HEK293 (cell line): ENCODE measurements at regions not wholly inside any gene's neighbourhood (a gene's known extent, or its start where the extent isn't known, plus 50 kb on each side); places are given as distances from the start of the nearest gene placed in this dataset.

ENCODE experiments used
- MYNN ChIP-seq: fragments of 450-650 bp; formaldehyde crosslinking; IDR thresholded peaks from 2 replicates; pipeline ENCODE4 v1.5.1; 2016; ENCODE audit warnings: missing biosample characterization, missing genetic modification characterization, borderline replicate concordance
- OSR2 ChIP-seq: fragments of 450-650 bp; formaldehyde crosslinking; IDR thresholded peaks from 2 replicates; pipeline ENCODE4 v1.5.1; 2016; ENCODE audit warnings: missing biosample characterization, missing genetic modification characterization
- ZNF175 ChIP-seq: fragments of 450-650 bp; formaldehyde crosslinking; IDR thresholded peaks from 2 replicates; pipeline ENCODE4 v1.5.1; 2016; ENCODE audit warnings: missing biosample characterization, missing genetic modification characterization
- ZNF23 ChIP-seq: fragments of 450-650 bp; formaldehyde crosslinking; IDR thresholded peaks from 2 replicates; pipeline ENCODE4 v1.5.1; 2016; ENCODE audit warnings: missing biosample characterization, missing genetic modification characterization, borderline replicate concordance
- ZNF416 ChIP-seq: fragments of 450-650 bp; formaldehyde crosslinking; IDR thresholded peaks from 2 replicates; pipeline ENCODE4 v1.5.1; 2016; ENCODE audit warnings: missing biosample characterization, missing genetic modification characterization
- TF ChIP-seq, protein P1 (sequence below): fragments of 450-650 bp; formaldehyde crosslinking; IDR thresholded peaks from 2 replicates; pipeline ENCODE4 v1.5.1; 2016; ENCODE audit warnings: missing biosample characterization, missing genetic modification characterization
- TF ChIP-seq, protein P2 (sequence below): fragments of 450-650 bp; IDR thresholded peaks from 2 replicates; pipeline ENCODE4 v1.5.1; 2018; ENCODE audit warnings: missing biosample characterization, missing genetic modification characterization

DNA sequence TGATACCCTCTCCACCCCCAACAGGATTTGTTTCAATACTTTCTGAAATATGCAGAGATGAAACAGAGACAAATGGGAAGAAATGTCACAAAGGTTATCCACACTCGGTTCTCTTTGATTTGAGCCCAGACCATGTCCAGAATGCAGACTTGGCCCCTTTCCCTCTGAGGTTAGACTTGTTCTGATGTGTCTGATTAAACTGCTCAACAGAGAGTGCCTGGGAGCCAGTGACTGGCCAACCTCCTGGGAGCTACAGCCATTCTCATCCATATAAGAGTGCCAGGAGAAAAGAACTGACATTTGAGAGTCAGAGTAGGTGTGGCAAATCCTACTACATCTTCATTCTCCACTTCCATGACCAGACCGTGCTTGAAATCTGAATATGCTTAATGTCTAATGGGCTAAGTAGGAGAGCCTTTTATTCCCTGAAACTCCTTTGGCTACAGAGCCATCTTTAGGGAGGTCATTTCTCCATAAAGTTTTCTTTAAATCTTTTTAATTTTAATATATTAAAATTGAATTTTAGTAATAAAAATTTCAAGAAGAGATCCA is 201.4 kb downstream of the BLID start:
- no peak for TF ChIP-seq MYNN (tag by site-specific recombination)
- TF ChIP-seq, protein P1, sequence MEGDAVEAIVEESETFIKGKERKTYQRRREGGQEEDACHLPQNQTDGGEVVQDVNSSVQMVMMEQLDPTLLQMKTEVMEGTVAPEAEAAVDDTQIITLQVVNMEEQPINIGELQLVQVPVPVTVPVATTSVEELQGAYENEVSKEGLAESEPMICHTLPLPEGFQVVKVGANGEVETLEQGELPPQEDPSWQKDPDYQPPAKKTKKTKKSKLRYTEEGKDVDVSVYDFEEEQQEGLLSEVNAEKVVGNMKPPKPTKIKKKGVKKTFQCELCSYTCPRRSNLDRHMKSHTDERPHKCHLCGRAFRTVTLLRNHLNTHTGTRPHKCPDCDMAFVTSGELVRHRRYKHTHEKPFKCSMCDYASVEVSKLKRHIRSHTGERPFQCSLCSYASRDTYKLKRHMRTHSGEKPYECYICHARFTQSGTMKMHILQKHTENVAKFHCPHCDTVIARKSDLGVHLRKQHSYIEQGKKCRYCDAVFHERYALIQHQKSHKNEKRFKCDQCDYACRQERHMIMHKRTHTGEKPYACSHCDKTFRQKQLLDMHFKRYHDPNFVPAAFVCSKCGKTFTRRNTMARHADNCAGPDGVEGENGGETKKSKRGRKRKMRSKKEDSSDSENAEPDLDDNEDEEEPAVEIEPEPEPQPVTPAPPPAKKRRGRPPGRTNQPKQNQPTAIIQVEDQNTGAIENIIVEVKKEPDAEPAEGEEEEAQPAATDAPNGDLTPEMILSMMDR, result no peak
- TF ChIP-seq, protein P2, sequence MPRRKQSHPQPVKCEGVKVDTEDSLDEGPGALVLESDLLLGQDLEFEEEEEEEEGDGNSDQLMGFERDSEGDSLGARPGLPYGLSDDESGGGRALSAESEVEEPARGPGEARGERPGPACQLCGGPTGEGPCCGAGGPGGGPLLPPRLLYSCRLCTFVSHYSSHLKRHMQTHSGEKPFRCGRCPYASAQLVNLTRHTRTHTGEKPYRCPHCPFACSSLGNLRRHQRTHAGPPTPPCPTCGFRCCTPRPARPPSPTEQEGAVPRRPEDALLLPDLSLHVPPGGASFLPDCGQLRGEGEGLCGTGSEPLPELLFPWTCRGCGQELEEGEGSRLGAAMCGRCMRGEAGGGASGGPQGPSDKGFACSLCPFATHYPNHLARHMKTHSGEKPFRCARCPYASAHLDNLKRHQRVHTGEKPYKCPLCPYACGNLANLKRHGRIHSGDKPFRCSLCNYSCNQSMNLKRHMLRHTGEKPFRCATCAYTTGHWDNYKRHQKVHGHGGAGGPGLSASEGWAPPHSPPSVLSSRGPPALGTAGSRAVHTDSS, result no peak
- no peak for TF ChIP-seq OSR2 (tag by site-specific recombination)
- no peak for TF ChIP-seq ZNF175 (tag by site-specific recombination)
- TF ChIP-seq ZNF23, result no peak
- TF ChIP-seq ZNF416 (tag by site-specific recombination), result no peak
